GM18951 (cell line): ENCODE measurements at regions not wholly inside any gene's neighbourhood (a gene's known extent, or its start where the extent isn't known, plus 50 kb on each side); places are given as distances from the start of the nearest gene placed in this dataset.

ENCODE experiments used
- POLR2A ChIP-seq: IDR thresholded peaks from 4 replicates; pipeline ENCODE4 v1.6.1; 2011; ENCODE audit warnings: mild to moderate bottlenecking; ENCODE audit not compliant: insufficient read length, insufficient read depth; ENCODE audit errors: extremely low read depth
- in situ Hi-C: fragments of 300-500 bp; cut with MboI; formaldehyde crosslinking; loops from one replicate; pipeline ENCODE4 v1.12.0; 2022; ENCODE audit warnings: low sequenced_read_pairs, mixed read lengths, inconsistent platforms; ENCODE audit not compliant: unreplicated experiment

DNA sequence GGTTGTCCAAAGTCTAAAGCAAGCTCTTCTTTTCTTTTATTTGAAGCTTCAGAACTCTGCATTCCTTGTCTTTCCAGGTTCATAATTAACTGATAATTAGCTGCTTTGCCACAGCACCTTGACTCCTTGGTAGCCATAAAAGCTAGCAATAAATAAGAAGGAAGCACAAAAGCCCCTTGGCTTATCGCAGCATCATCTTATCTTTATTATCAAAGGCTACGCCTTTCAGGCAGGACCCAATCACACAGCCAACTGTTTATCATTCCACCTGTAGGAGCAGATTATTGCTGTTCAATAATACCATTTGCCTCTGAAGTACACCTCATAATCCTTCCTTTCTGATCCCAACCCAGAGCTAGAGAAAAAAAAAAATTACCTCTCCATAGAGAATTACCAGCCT, 489.2 kb downstream of the SATB2 start:
- no peak for TF ChIP-seq POLR2A
- in situ Hi-C loops = no loop called here

DNA sequence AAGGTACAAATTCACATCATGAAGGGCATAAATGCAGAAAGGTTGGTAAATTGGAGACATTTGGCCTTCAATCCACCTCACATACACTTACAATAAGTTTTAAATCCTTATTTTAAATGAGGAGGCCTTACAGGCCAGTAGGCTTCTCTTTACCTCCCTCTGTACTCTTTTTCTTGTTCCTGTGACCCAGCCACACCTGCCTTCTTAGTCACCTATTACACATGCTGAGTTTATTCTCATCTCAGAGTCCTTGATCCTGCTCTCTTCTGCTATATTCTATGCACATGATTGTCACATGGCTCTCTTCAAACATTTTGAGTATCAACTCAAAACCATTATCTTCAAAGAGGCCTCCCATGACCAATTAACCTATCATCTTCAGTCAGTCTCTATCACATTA, 491.5 kb downstream of the SATB2 start:
- in situ Hi-C loops = no loop called here
- no peak for TF ChIP-seq POLR2A

DNA sequence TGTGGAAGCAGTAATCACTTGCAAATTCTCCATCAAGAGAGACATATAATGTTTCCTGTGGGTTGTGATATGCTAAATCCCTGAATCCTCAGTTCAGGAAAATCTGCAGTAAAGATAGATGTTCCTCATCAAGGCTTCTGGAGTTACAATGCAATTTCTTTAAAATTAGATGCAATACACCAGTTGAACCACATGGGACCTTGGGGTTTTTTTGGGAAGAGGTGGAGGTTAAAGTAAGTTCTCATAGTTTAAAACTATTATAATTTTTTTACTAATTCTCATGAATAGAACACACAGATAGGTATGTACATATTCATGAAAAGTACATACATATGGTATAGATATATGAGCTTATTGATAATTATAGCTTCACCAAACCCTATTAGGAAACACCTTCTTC, 496.2 kb downstream of the SATB2 start:
- in situ Hi-C loops = no loop called here
- no peak for TF ChIP-seq POLR2A

DNA sequence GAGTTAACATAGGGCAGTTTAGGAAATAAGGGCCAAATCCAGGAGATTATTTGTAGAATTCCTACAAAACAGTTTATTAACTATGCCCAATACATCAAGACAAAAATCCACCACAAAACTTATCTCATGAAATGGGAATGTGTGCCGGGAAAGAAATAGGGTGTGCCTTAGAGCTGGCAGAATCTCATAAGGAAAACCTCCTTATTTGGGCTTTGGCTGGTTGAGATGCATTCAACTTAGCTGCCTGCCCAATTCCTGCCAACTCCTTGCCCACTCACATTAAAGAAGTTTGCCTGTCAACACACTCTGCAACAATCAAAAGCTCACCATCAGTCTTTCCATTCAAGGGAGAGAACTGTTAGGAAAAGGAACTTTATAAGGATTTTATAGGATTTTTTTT, 500.6 kb downstream of the SATB2 start:
- no peak for TF ChIP-seq POLR2A
- in situ Hi-C loops = no loop called here

DNA sequence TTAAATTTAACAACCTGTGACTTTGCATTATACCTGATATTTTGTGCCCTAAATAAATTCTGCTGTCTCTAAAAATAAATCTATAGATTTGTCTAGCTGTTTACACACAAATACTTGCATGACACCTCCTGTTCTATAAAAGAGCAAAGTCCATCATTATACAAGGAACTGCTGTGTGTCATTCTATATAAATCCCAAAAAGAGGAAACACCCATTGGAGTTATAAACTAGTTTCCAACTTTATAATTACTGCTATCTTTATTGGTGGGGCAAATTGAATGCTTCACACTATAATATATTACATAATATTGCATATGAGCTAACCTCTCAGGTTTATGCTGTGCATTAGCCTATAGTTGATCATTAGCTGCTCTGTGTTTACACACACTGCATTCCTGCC, 504.4 kb downstream of the SATB2 start:
- no peak for TF ChIP-seq POLR2A
- in situ Hi-C loops = no loop called here

DNA sequence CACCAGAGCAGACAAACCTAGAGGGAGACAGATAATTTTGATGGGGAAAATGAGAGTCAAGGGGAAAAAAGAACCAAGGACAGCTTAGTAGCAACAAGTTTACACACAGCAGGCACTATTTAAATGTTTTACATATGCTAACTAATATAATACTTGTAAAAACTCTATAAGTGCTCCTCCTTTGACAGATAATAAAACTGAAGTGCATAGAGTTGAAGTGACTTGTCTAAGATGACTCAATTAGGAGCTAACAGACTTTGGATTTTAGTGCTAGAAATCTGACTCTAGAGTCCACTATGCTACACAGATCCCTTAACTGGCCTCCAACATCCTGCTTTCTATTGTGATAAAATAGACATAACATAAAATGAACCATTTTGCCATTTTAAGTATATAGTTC, 506.9 kb downstream of the SATB2 start:
- in situ Hi-C loops = no loop called here

DNA sequence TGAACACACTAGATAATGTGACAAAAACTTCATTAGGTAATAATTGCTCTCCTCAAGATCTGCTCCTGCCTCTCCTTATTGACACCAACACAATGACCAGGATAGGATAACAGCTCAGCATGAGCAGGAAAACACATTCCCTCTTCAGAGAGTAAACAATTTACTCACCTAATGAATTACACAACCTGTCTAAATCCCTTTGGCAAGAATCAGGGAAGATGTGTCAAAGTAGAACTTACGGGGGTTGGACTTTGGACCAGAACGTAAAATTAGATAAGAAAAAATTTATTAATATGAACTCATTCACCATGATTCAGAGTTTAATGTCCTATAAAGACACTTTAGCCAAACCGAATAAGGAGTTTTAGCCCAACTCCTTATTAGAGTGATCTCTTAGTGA, 512.2 kb downstream of the SATB2 start:
- TF ChIP-seq POLR2A = no peak
- in situ Hi-C loops = no loop called here

More for the DNA sequence above, 506.9 kb downstream of the SATB2 start:
- no peak for TF ChIP-seq POLR2A

DNA sequence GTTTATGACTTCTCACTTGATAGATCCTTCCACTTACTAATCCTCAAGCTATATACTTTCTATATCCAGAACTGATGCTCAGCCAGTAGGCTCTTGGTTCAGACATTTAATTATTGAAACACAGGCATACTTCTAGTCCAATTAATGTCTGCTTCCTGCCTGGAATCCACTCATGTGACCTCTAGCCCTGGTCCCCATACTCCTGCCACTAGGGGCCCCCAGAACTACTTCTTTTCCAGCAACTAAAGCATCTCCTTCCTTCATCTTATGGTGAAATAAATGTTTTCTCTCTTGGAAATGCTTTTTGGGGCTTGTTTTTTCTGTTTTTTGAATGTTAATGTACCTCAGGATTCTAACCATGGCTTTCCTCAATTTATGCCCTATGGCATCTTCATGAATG, 527.6 kb downstream of the SATB2 start:
- no peak for TF ChIP-seq POLR2A
- in situ Hi-C loops = no loop called here

DNA sequence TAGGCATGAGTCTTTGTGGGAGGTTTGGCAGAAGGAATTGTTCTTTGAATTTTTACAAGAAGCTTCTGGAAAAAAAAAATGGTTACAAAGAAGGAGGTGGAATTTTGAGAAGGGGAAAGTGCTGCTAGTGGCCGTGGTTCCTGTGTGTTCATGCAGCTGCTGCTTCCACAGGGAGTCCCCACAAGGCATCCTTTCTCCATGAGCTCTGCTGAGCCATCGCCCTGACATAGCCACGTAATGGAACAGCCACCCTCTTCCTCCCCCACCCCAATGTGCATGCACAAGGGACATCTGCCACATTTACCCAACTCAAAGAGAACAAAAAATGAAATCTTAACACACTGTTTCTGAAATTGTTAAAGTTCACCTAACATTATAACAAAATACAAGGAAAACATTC, 529.7 kb downstream of the SATB2 start:
- in situ Hi-C loops = no loop called here

DNA sequence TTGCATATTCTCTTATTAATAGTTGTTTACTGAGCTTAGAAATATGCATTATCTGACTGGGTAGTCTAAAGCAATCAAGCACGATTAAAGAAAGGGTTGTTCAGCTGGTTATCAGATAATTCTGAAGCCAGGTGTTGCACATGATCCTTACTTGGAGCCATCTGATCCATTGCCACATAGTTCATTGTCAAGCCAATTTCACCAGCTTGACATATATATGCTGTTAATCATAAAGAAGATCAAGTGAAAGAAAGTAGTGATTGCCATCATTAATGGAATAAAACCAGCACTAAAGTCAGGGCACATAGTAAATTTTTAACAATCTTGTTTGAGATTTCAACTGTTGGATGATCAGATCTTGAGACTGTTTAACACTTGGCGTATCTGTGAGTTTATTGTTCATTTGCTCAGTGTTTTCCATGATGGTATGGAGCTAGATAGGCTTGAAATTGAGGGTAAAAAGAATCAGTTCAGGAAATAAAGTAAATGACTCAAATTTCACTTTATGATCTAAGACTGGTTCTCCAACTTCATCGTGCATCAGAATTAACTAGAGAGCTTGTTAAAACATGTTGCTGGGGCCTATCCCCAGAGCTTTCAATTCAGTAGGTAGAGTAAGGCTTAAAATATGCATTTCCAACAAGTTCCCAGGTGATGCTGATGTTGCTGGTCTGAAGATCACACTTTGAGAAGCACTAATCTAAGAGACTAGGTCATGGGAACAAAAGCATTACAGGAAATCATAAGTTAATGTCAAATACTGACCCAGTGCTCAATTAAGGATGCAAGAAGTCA, 539.6 kb downstream of the SATB2 start:
- in situ Hi-C loops = no loop called here
- TF ChIP-seq POLR2A = no peak

More for the DNA sequence above, 529.7 kb downstream of the SATB2 start:
- no peak for TF ChIP-seq POLR2A

DNA sequence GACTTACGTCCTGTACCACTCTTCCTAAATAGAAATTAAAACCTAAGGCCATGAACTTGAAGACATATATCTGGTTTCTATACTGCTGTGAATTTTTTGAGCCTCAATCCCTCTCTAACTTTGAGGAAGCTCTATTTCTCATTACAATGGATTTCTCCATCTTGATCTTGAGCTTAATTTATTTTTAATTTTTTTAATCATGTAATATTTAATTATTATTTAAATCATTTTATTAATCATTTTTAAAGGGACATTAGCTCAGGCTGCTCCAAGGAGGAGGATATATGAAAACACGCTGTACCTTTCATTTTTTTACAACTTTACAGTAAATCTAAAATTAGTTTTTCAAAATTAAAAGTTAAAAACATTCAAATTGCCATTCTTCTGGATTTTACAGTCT, 540.5 kb downstream of the SATB2 start:
- in situ Hi-C loops = no loop called here

DNA sequence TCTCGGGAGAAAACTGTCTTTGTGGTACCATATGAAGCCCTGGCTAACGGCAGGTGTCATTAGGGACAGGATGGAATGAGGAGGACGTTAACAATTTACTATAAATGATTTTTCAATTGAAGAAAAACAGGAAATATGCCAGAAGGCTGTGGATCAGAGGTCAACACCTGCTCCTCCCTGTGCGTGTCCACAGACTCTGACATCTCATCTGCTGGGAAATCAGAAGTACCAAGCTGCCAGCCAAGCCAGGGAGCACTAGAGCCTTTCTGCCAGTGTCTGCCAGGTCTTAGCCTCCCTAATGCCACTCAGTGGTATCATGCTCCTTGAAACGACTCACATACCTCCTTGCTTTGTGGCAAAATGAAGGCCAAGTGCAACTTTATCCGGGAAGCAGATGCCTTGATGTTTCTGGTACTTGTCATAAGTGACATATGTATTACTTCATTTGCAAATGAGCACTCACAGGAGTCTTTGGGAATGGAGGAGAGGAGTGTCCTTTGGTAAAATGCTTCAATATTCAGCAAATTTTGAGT, 541.1 kb downstream of the SATB2 start:
- in situ Hi-C loops = no loop called here
- TF ChIP-seq POLR2A = no peak

More for the DNA sequence above, 540.5 kb downstream of the SATB2 start:
- no peak for TF ChIP-seq POLR2A

DNA sequence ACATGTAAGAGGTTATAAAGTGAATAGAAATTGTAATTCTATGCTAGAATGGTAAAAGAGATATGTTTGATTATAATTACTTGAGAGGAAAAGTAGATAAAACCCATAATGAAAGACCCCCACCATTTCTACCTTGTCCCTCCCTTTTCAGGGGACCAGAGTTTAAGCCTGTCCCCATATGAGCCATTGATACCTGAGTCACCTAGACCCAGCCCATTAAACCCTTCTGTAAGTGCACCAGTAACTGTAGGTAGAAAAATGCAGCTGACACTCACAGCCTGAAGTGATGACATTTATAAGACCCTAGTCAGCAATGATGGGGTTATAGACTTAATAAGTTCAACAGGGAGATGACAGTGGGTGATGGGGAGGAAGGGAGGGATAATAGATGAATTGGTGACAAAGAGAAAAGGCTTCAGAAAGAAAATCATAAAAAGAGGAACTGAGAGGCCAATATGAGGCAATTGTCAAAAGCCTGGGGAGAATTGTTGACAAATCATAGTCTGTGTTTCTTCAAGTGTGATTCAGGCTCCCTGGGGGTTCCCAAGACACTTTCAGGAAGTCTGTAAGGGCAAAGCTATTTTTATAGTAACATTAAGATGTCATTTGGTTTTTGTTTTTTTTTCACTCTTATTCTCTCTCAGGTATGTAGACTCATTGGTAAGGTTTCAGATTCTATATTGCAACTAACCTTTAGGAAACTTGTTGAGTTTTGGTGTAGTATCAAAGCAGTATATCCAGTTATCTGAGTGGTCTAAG, 544.2 kb downstream of the SATB2 start:
- in situ Hi-C loops = no loop called here
- TF ChIP-seq POLR2A = no peak
